ENCODE measurements at regions not wholly inside any gene's neighbourhood (a gene's known extent, or its start where the extent isn't known, plus 50 kb on each side); places are given as distances from the start of the nearest gene placed in this dataset.
A peak's percentile ranks its signal among the peaks of the same experiment; 100 is the strongest.

- Histone ChIP-seq H3K27ac (ENCODE audit: low read depth in 1 of 2, low read length in 2 of 2) (no peak overlapping the region), H3K4me3 (replicated peaks in 1 of 3; ENCODE audit: low read depth in 2 of 3, low read length in 3 of 3) (no peak overlapping the region)
- no peak overlapping the region for H3K27ac Mint-ChIP-seq
These were observed 130.2 kb upstream of the ELL2 start for GRCh38 chr5:96091874-96092273.

DNA sequence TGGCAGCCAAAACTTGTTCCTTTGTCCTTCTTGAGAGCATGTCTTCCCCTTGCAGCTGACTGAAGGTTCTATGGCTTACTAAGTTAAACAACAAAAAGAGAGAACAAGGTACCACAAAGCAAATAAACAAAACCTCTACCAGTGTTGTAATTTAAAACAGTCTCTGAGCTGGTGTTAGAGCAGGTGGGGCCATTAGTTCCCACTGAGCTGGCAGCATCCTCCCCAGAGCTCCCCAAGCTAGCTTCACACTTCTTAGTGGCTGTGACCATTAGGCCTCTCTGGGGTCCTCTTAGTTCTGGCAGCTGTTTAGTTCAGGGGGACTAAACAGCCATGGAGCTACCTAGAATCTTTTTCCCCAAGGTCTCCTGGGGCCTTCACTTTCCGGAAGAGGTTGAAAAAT lies 128.6 kb upstream of the ELL2 start:
- no peak overlapping the region for H3K27ac ChIP-seq (ENCODE audit: low read depth in 1 of 2, low read length in 2 of 2)
- DNase-seq, result no peak
- H3K4me2 ChIP-seq (replicated peaks; ENCODE audit: extremely low read depth, low read length, poor library complexity, severe bottlenecking), result no peak overlapping the region
- H3K4me1 Mint-ChIP-seq, result peaks cover 6% of the 10 kb centered on the region
- no peaks in the 10 kb centered on the region for H3K36me3 ChIP-seq (replicated peaks in 1 of 2; ENCODE audit: control insufficient read depth in 1 of 2, insufficient read depth in 2 of 2, low read length in 2 of 2)
- H3K27me3 Mint-ChIP-seq (ENCODE audit: low read depth in 3 of 3), result no peaks in the 10 kb centered on the region
- no peak overlapping the region for H3K4me3 Mint-ChIP-seq
- H2AFZ ChIP-seq (ENCODE audit: insufficient read depth, low read depth, low read length, poor library complexity, severe bottlenecking), result no peak overlapping the region
- TF ChIP-seq CTCF (IDR thresholded peaks at IDR 0.05), result no peak
- H3K9me3 ChIP-seq (replicated peaks in 1 of 2; ENCODE audit: control insufficient read depth in 1 of 2, insufficient read depth in 1 of 2, low read length in 2 of 2), result no peaks in the 10 kb centered on the region
- no peaks in the 10 kb centered on the region for H3K27me3 ChIP-seq (ENCODE audit: control insufficient read depth in 2 of 2, insufficient read depth in 2 of 2, low read length in 2 of 2)
- H3K79me2 ChIP-seq (ENCODE audit: insufficient read depth, low read length), result no peaks in the 10 kb centered on the region
- intact Hi-C loops (cut with micrococcal nuclease), result no loop called here
- H4K20me1 ChIP-seq (ENCODE audit: insufficient read depth, low read length), result no peaks in the 10 kb centered on the region
- peaks cover 0 to 5% of the 10 kb centered on the region in 2 donors for H3K4me1 ChIP-seq (ENCODE audit: control insufficient read depth in 1 of 2, insufficient read depth in 2 of 2, low read length in 2 of 2)
- no peak overlapping the region for H3K4me3 ChIP-seq (replicated peaks in 1 of 3; ENCODE audit: low read depth in 2 of 3, low read length in 3 of 3)
- no peaks in the 10 kb centered on the region for H3K36me3 Mint-ChIP-seq
- no peaks in the 10 kb centered on the region for H3K9me3 Mint-ChIP-seq
- H3K27ac Mint-ChIP-seq, result peak overlapping the region in 1 of 7 donors; percentile 53
- no CpG with 5 or more reads among the region's 1 CpG for whole genome bisulfite sequencing (ENCODE audit: insufficient coverage)
- H3K9ac ChIP-seq (ENCODE audit: insufficient read depth, low read length, poor library complexity, severe bottlenecking), result no peak overlapping the region

More at GRCh38 chr5:96091874-96092273, 130.2 kb upstream of the ELL2 start:
- no CpG with 5 or more reads among the region's 1 CpG for WGBS (ENCODE audit: insufficient coverage)
- H3K9ac ChIP-seq (ENCODE audit: insufficient read depth, low read length, poor library complexity, severe bottlenecking), result no peak overlapping the region
- Mint-ChIP-seq H3K4me3 (no peak overlapping the region), H3K27me3 (ENCODE audit: low read depth in 3 of 3) (no peaks in the 10 kb centered on the region), H3K36me3 (no peaks in the 10 kb centered on the region), H3K9me3 (no peaks in the 10 kb centered on the region), H3K4me1 (peaks cover 3% of the 10 kb centered on the region)
- H3K36me3 ChIP-seq (replicated peaks in 1 of 2; ENCODE audit: control insufficient read depth in 1 of 2, insufficient read depth in 2 of 2, low read length in 2 of 2), result no peaks in the 10 kb centered on the region
- no peaks in the 10 kb centered on the region for H3K27me3 ChIP-seq (ENCODE audit: control insufficient read depth in 2 of 2, insufficient read depth in 2 of 2, low read length in 2 of 2)
- no peaks in the 10 kb centered on the region for H3K79me2 ChIP-seq (ENCODE audit: insufficient read depth, low read length)
- intact Hi-C loops (cut with micrococcal nuclease), result no loop called here
- no peaks in the 10 kb centered on the region for H4K20me1 ChIP-seq (ENCODE audit: insufficient read depth, low read length)
- H3K9me3 ChIP-seq (replicated peaks in 1 of 2; ENCODE audit: control insufficient read depth in 1 of 2, insufficient read depth in 1 of 2, low read length in 2 of 2), result no peaks in the 10 kb centered on the region
- no peak for TF ChIP-seq CTCF (IDR thresholded peaks at IDR 0.05)
- peak in 1 of 3 donors; percentile 15 for DNase-seq
- H3K4me2 ChIP-seq (replicated peaks; ENCODE audit: extremely low read depth, low read length, poor library complexity, severe bottlenecking), result no peak overlapping the region
- no peak overlapping the region for H2AFZ ChIP-seq (ENCODE audit: insufficient read depth, low read depth, low read length, poor library complexity, severe bottlenecking)
- H3K4me1 ChIP-seq (ENCODE audit: control insufficient read depth in 1 of 2, insufficient read depth in 2 of 2, low read length in 2 of 2), result peaks cover 0 to 5% of the 10 kb centered on the region in 2 donors
